ENCODE measurements at regions not wholly inside any gene's neighbourhood (a gene's known extent, or its start where the extent isn't known, plus 50 kb on each side); places are given as distances from the start of the nearest gene placed in this dataset.

DNA sequence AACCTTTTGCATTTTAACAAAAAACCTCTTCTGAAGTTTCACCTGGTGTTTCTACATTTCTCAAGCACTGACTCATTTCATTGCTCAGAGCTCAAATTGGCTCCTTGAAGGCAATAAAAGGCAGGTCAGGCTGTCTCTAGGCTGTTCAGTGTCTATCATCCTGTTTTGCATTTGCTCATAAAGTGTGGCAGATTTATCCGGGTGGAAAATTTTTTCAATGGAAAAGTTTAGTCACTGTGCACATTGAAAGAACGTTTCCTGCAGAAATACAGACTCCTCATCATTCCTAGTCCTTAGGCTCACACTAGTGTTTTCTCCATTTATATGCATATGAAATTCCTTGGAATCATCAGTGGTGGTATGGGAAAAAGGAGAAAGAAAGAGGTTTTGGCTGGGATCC, 114.2 kb upstream of the DGKB start:
- Mint-ChIP-seq H3K36me3 (no peaks in the 10 kb centered on the region), H3K4me1 (no peaks in the 10 kb centered on the region), H3K27ac (no peak overlapping the region), H3K27me3 (no peaks in the 10 kb centered on the region), H3K9me3 (peaks cover 0 to 6% (median 2%) of the 10 kb centered on the region in 7 donors), H3K4me3 (no peak overlapping the region)
- Histone ChIP-seq H3K4me1 (ENCODE audit: control insufficient read depth, insufficient read depth, low read length, poor library complexity, severe bottlenecking) (no peaks in the 10 kb centered on the region), H3K36me3 (ENCODE audit: control insufficient read depth, insufficient read depth, low read length) (no peaks in the 10 kb centered on the region), H3K27ac (ENCODE audit: insufficient read depth, low read length, poor library complexity, severe bottlenecking) (no peak overlapping the region), H3K27me3 (ENCODE audit: control insufficient read depth, insufficient read depth, low read length) (no peaks in the 10 kb centered on the region), H3K9me3 (ENCODE audit: control insufficient read depth in 2 of 2, low read length in 2 of 2) (no peaks in the 10 kb centered on the region), H3K4me3 (ENCODE audit: low read depth, low read length) (no peak overlapping the region)
- DNase-seq (no peak), ATAC-seq (ENCODE audit: low read depth in 2 of 2) (no peak)

DNA sequence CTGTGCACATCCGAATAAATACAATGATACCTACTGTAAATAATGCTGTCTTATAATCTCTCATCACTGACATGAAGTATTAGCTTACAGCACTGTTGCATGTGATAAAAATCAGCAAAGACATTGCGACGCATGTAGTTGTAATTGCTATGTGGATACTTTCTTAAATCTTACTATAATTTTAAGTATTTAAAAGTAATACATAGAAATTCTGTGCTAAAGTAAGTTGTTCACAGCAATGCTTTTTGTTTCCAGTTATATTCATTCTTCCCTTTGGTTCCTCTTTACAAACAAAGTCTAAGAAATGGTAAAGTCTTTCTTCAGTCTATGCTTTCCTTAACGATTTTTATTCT, 113.7 kb upstream of the DGKB start:
- no peak overlapping the region for H3K27ac ChIP-seq (ENCODE audit: insufficient read depth, low read length, poor library complexity, severe bottlenecking)
- DNase-seq, result no peak
- no peaks in the 10 kb centered on the region for H3K9me3 ChIP-seq (ENCODE audit: control insufficient read depth in 2 of 2, low read length in 2 of 2)
- Mint-ChIP-seq H3K36me3 (no peaks in the 10 kb centered on the region), H3K27me3 (no peaks in the 10 kb centered on the region), H3K4me3 (no peak overlapping the region), H3K9me3 (peaks cover 2 to 6% (median 4%) of the 10 kb centered on the region in 7 donors), H3K4me1 (no peaks in the 10 kb centered on the region), H3K27ac (no peak overlapping the region)
- H3K4me3 ChIP-seq (ENCODE audit: low read depth, low read length), result no peak overlapping the region
- H3K4me1 ChIP-seq (ENCODE audit: control insufficient read depth, insufficient read depth, low read length, poor library complexity, severe bottlenecking), result no peaks in the 10 kb centered on the region
- no peaks in the 10 kb centered on the region for H3K36me3 ChIP-seq (ENCODE audit: control insufficient read depth, insufficient read depth, low read length)
- no peaks in the 10 kb centered on the region for H3K27me3 ChIP-seq (ENCODE audit: control insufficient read depth, insufficient read depth, low read length)
- ATAC-seq (ENCODE audit: low read depth in 2 of 2), result no peak

DNA sequence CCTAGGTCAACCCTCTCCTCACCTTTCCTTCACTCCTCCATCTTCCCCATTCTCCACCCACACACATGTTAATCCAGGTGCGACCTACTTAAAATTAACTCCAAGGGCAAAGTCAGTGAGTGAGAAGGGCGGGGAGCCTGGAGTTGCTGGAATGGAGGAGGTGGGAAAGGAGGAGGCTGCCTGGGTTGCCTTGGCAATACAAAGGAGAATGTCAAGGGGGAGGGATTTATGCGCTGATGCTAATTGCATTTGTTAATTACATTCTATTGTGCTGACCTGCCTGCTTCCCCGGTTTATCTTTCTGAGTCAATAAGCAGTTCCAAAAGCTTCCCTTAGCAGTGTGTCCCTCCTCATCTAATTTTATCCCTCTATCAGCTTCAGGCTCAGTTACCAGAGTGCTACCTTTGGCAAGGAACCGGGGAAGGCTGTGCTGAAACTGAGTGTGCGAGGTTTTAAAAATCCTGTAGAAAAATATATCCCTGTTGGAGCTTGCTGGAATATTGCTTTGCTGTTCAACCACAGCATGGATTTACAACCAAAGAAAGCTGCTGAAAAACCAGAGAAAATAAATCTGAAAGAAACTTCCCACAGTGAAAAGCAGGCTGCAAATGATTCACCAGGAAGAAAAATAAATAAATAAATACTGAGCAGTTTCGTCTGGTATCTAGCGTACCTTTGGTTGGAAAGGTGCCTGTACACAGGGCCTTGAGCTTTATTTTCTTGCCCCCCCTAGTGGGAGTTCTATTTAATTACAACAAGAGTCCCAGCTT, 113.2 kb upstream of the DGKB start:
- Mint-ChIP-seq H3K9me3 (peaks cover 1 to 5% (median 4%) of the 10 kb centered on the region in 7 donors), H3K36me3 (no peaks in the 10 kb centered on the region), H3K4me3 (no peak overlapping the region), H3K27ac (no peak overlapping the region), H3K4me1 (no peaks in the 10 kb centered on the region), H3K27me3 (no peaks in the 10 kb centered on the region)
- DNase-seq (peak in 1 of 3 donors; percentile 38), ATAC-seq (ENCODE audit: low read depth in 2 of 2) (no peak)
- no peak overlapping the region for H3K4me3 ChIP-seq (ENCODE audit: low read depth, low read length)
- no peaks in the 10 kb centered on the region for H3K36me3 ChIP-seq (ENCODE audit: control insufficient read depth, insufficient read depth, low read length)
- no peak overlapping the region for H3K27ac ChIP-seq (ENCODE audit: insufficient read depth, low read length, poor library complexity, severe bottlenecking)
- H3K27me3 ChIP-seq (ENCODE audit: control insufficient read depth, insufficient read depth, low read length), result no peaks in the 10 kb centered on the region
- H3K4me1 ChIP-seq (ENCODE audit: control insufficient read depth, insufficient read depth, low read length, poor library complexity, severe bottlenecking), result no peaks in the 10 kb centered on the region
- H3K9me3 ChIP-seq (ENCODE audit: control insufficient read depth in 2 of 2, low read length in 2 of 2), result no peaks in the 10 kb centered on the region

DNA sequence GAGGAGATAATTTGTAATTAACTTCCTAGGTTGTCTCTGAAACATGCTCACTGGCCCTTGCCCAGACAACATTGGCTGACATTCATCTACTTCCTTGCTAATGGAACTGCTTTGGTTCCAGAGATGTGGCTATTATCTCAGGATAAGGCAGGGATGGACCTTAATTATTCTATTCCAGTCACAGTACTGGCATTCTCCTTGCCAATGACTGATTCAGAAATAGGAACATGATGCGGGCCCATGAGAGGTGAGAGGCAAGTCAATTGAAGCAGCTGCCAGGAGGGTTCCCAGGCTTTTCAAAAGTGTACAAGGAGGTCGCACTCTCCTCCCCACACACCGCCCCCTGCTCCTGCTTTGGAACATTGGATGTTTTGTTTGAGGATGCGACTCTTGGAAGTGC, 109.6 kb upstream of the DGKB start:
- H3K9me3 Mint-ChIP-seq, result peaks cover 0 to 5% (median 2%) of the 10 kb centered on the region in 7 donors
- ATAC-seq (ENCODE audit: low read depth in 2 of 2) (no peak), DNase-seq (no peak)
- no peaks in the 10 kb centered on the region for H3K4me1 ChIP-seq (ENCODE audit: control insufficient read depth, insufficient read depth, low read length, poor library complexity, severe bottlenecking)
- H3K27ac ChIP-seq (ENCODE audit: insufficient read depth, low read length, poor library complexity, severe bottlenecking), result no peak overlapping the region
- no peaks in the 10 kb centered on the region for H3K27me3 Mint-ChIP-seq
- H3K36me3 ChIP-seq (ENCODE audit: control insufficient read depth, insufficient read depth, low read length), result no peaks in the 10 kb centered on the region
- H3K9me3 ChIP-seq (ENCODE audit: control insufficient read depth in 2 of 2, low read length in 2 of 2), result no peaks in the 10 kb centered on the region
- H3K36me3 Mint-ChIP-seq, result no peaks in the 10 kb centered on the region
- H3K27me3 ChIP-seq (ENCODE audit: control insufficient read depth, insufficient read depth, low read length), result no peaks in the 10 kb centered on the region
- no peak overlapping the region for H3K4me3 ChIP-seq (ENCODE audit: low read depth, low read length)
- no peaks in the 10 kb centered on the region for H3K4me1 Mint-ChIP-seq
- H3K4me3 Mint-ChIP-seq, result no peak overlapping the region
- H3K27ac Mint-ChIP-seq, result no peak overlapping the region

DNA sequence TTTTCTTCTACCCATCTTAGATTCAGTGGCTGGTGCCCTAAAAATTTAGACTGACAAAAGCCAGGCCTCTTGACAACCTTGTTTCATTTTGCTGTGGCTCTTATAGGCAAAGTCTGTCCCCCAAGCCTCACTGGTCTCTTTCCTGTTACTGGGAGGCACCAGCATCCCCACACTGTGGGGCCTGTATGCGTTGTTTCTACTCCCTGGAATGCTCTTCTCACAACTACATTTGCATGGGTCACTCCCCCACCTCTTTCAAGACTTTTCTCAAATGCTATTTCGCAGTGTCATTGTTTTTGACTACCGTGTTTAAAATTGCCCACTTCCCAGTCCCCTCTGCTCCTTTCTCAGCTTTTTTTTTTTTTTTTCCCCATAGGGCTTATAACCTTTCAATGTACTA, 108.7 kb upstream of the DGKB start:
- Histone ChIP-seq H3K36me3 (ENCODE audit: control insufficient read depth, insufficient read depth, low read length) (no peaks in the 10 kb centered on the region), H3K4me1 (ENCODE audit: control insufficient read depth, insufficient read depth, low read length, poor library complexity, severe bottlenecking) (no peaks in the 10 kb centered on the region), H3K9me3 (ENCODE audit: control insufficient read depth in 2 of 2, low read length in 2 of 2) (no peaks in the 10 kb centered on the region), H3K4me3 (ENCODE audit: low read depth, low read length) (no peak overlapping the region), H3K27me3 (ENCODE audit: control insufficient read depth, insufficient read depth, low read length) (no peaks in the 10 kb centered on the region), H3K27ac (ENCODE audit: insufficient read depth, low read length, poor library complexity, severe bottlenecking) (no peak overlapping the region)
- H3K27me3 Mint-ChIP-seq, result no peaks in the 10 kb centered on the region
- DNase-seq, result no peak
- no peak overlapping the region for H3K27ac Mint-ChIP-seq
- H3K9me3 Mint-ChIP-seq, result peaks cover 0 to 9% (median 2%) of the 10 kb centered on the region in 7 donors
- H3K4me1 Mint-ChIP-seq, result no peaks in the 10 kb centered on the region
- no peak overlapping the region for H3K4me3 Mint-ChIP-seq
- ATAC-seq (ENCODE audit: low read depth in 2 of 2), result no peak
- no peaks in the 10 kb centered on the region for H3K36me3 Mint-ChIP-seq

DNA sequence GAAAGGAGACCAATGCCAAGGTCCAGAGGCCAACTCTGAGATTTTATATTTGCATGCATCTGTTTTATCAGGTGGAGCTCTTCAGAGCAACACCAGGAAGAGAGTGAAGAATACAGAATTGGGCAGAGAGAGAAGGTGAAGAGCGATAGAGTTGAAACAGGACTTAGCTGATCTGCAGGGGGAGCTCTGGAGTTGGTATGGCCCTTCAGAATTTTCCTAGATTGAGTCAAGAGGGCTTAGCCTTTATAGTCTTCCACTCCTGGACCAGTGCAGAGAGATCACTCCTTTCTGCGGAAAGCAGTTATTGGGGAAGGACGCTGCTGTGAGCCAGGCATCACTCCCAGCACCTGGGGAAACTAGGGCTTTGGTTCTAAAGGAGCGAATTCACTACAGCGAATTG, 105.0 kb upstream of the DGKB start:
- Histone ChIP-seq H3K36me3 (ENCODE audit: control insufficient read depth, insufficient read depth, low read length) (no peaks in the 10 kb centered on the region), H3K27me3 (ENCODE audit: control insufficient read depth, insufficient read depth, low read length) (no peaks in the 10 kb centered on the region), H3K9me3 (ENCODE audit: control insufficient read depth in 2 of 2, low read length in 2 of 2) (no peaks in the 10 kb centered on the region), H3K4me3 (ENCODE audit: low read depth, low read length) (no peak overlapping the region), H3K4me1 (ENCODE audit: control insufficient read depth, insufficient read depth, low read length, poor library complexity, severe bottlenecking) (no peaks in the 10 kb centered on the region), H3K27ac (ENCODE audit: insufficient read depth, low read length, poor library complexity, severe bottlenecking) (no peak overlapping the region)
- Mint-ChIP-seq H3K9me3 (peaks cover 0 to 11% (median 0%) of the 10 kb centered on the region in 7 donors), H3K27me3 (no peaks in the 10 kb centered on the region), H3K36me3 (no peaks in the 10 kb centered on the region), H3K27ac (no peak overlapping the region), H3K4me3 (no peak overlapping the region), H3K4me1 (no peaks in the 10 kb centered on the region)
- no peak for DNase-seq
- ATAC-seq (ENCODE audit: low read depth in 2 of 2), result no peak

DNA sequence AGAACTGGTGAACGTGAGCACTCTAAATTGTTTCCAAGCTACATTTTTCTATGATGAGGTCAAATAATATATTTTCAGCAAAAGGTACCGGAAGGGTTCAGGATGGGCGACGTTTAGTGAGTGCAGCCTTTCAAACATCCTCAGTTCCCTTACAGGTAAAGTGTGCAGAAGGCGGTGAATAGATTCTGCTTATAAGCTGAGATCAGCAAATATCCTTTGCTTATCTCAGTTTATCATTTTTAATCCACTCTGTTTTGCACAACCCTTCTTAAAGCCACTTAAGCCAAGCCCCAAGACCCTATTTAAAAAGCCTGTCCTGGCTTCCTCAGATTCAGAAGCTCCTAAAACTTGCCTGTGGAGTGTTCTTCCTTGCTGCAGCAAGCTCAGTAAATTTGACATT, 103.1 kb upstream of the DGKB start:
- no peak overlapping the region for H3K4me3 Mint-ChIP-seq
- Histone ChIP-seq H3K36me3 (ENCODE audit: control insufficient read depth, insufficient read depth, low read length) (no peaks in the 10 kb centered on the region), H3K27ac (ENCODE audit: insufficient read depth, low read length, poor library complexity, severe bottlenecking) (no peak overlapping the region), H3K4me3 (ENCODE audit: low read depth, low read length) (no peak overlapping the region), H3K4me1 (ENCODE audit: control insufficient read depth, insufficient read depth, low read length, poor library complexity, severe bottlenecking) (no peaks in the 10 kb centered on the region), H3K9me3 (ENCODE audit: control insufficient read depth in 2 of 2, low read length in 2 of 2) (no peaks in the 10 kb centered on the region), H3K27me3 (ENCODE audit: control insufficient read depth, insufficient read depth, low read length) (no peaks in the 10 kb centered on the region)
- no peaks in the 10 kb centered on the region for H3K36me3 Mint-ChIP-seq
- no peak overlapping the region for H3K27ac Mint-ChIP-seq
- no peak for DNase-seq
- H3K4me1 Mint-ChIP-seq, result no peaks in the 10 kb centered on the region
- ATAC-seq (ENCODE audit: low read depth in 2 of 2), result no peak
- peaks cover 0 to 7% (median 1%) of the 10 kb centered on the region in 7 donors for H3K9me3 Mint-ChIP-seq
- no peaks in the 10 kb centered on the region for H3K27me3 Mint-ChIP-seq

DNA sequence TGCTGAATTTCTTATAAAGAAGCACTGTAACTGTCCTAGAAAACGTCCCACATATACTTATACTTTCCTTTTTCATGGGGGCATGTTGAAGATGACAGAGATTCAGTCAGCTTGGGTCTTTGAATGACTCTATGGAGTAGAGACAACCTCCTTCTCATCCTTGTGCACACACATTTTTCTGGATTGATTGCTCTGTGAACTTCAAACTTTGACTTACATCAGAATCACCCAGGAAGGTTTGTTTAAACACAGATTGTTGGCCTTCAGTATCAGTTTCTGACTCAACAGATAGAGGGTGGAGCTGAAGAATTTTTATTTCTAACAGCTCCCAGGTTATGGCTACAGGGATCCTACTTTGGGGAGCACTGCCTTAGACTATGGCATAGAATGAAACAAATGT, 97.6 kb upstream of the DGKB start:
- Histone ChIP-seq H3K9me3 (ENCODE audit: control insufficient read depth in 2 of 2, low read length in 2 of 2) (no peaks in the 10 kb centered on the region), H3K27me3 (ENCODE audit: control insufficient read depth, insufficient read depth, low read length) (no peaks in the 10 kb centered on the region), H3K4me3 (ENCODE audit: low read depth, low read length) (no peak overlapping the region), H3K4me1 (ENCODE audit: control insufficient read depth, insufficient read depth, low read length, poor library complexity, severe bottlenecking) (no peaks in the 10 kb centered on the region), H3K36me3 (ENCODE audit: control insufficient read depth, insufficient read depth, low read length) (no peaks in the 10 kb centered on the region), H3K27ac (ENCODE audit: insufficient read depth, low read length, poor library complexity, severe bottlenecking) (no peak overlapping the region)
- ATAC-seq (ENCODE audit: low read depth in 2 of 2) (no peak), DNase-seq (no peak)
- no peaks in the 10 kb centered on the region for H3K36me3 Mint-ChIP-seq
- H3K27ac Mint-ChIP-seq, result no peak overlapping the region
- peaks cover 1 to 14% (median 5%) of the 10 kb centered on the region in 7 donors for H3K9me3 Mint-ChIP-seq
- H3K4me3 Mint-ChIP-seq, result no peak overlapping the region
- H3K4me1 Mint-ChIP-seq, result no peaks in the 10 kb centered on the region
- no peaks in the 10 kb centered on the region for H3K27me3 Mint-ChIP-seq
